ENCODE measurements at regions not wholly inside any gene's neighbourhood (a gene's known extent, or its start where the extent isn't known, plus 50 kb on each side); places are given as distances from the start of the nearest gene placed in this dataset.

GRCh38 chr4:19844446-19844845, 407.3 kb upstream of the SLIT2 start:
- no peak for FAIRE-seq
- TF ChIP-seq, protein P1, sequence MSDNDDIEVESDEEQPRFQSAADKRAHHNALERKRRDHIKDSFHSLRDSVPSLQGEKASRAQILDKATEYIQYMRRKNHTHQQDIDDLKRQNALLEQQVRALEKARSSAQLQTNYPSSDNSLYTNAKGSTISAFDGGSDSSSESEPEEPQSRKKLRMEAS (IDR thresholded peaks at IDR 0.05; ENCODE audit: insufficient read depth, insufficient read length), result no peak
- TF ChIP-seq FOS (IDR thresholded peaks at IDR 0.05; ENCODE audit: borderline replicate concordance, insufficient read depth, low read length) (no peak), EZH2 (IDR thresholded peaks at IDR 0.05; ENCODE audit: borderline replicate concordance, low read depth, low read length, severe bottlenecking) (no peak), CTCF (IDR thresholded peaks at IDR 0.05; ENCODE audit: extremely low read depth in 1 of 2, insufficient read depth in 1 of 2, low read depth in 1 of 2, low read length in 2 of 2) (no peak), MYC (IDR thresholded peaks at IDR 0.05; ENCODE audit: low read depth, low read length) (no peak), POLR2A (IDR thresholded peaks at IDR 0.05; ENCODE audit: low read depth, low read length) (no peak), JUN (IDR thresholded peaks at IDR 0.05; ENCODE audit: borderline replicate concordance, insufficient read depth, insufficient read length, low read depth) (no peak), GATA2 (IDR thresholded peaks at IDR 0.05; ENCODE audit: insufficient read depth, insufficient read length, low read depth, low read length) (no peak), POLR2AphosphoS5 (IDR thresholded peaks at IDR 0.05; ENCODE audit: insufficient read depth, low read depth, low read length) (no peak)
- Histone ChIP-seq H3K9me1 (replicated peaks; ENCODE audit: control insufficient read depth, extremely low read depth, insufficient read depth, low read length) (no peaks in the 10 kb centered on the region), H3K4me3 (replicated peaks in 1 of 3; ENCODE audit: insufficient read depth in 1 of 3, low read depth in 1 of 3, low read length in 3 of 3) (no peak overlapping the region), H3K36me3 (ENCODE audit: control insufficient read depth in 2 of 2, extremely low read depth in 1 of 2, insufficient read depth in 2 of 2, low read length in 2 of 2) (no peaks in the 10 kb centered on the region), H3K27ac (ENCODE audit: insufficient read depth, low read depth, low read length) (no peak overlapping the region), H3K4me1 (ENCODE audit: control insufficient read depth, extremely low read depth, insufficient read depth, low read length) (no peaks in the 10 kb centered on the region), H4K20me1 (replicated peaks; ENCODE audit: control insufficient read depth, extremely low read depth, insufficient read depth, low read length) (no peaks in the 10 kb centered on the region), H3K27me3 (ENCODE audit: control insufficient read depth in 2 of 2, insufficient read depth in 2 of 2, low read length in 2 of 2) (no peaks in the 10 kb centered on the region), H3K79me2 (ENCODE audit: control insufficient read depth, insufficient read depth, low read length) (no peaks in the 10 kb centered on the region), H3K4me2 (ENCODE audit: insufficient read depth, low read length) (no peak overlapping the region), H2AFZ (ENCODE audit: low read depth, low read length) (no peak overlapping the region), H3K9me3 (replicated peaks; ENCODE audit: control insufficient read depth, insufficient read depth, low read length) (no peaks in the 10 kb centered on the region), H3K9ac (replicated peaks; ENCODE audit: extremely low read depth, insufficient read depth, low read length) (no peak overlapping the region)
- ChIA-PET CTCF (interaction anchor here (1.3 kb wide), 1 partner anchor 404 kb away, joined by 3 read pairs; no protein-coding TSS in a partner anchor), POLR2A (no interaction called here)
- peak; percentile 46 for DNase-seq (ENCODE audit: low read depth, low spot score)
- BruUV-seq (replicated peaks), result no TSS peak
- intact Hi-C loops (cut with micrococcal nuclease), result no loop called here
- dilution Hi-C loops (cut with MboI; ENCODE audit: extremely low pct_ligation_motif_present, low sequenced_read_pairs), result no loop called here

All from endothelial cell of umbilical vein (primary cell).